Stimulated activated CD4-positive, alpha-beta T cell treated with anti-CD3 and anti-CD28 coated beads, Interleukin-4, amount 100 ng/mL, for 4 hours (primary cell): ENCODE measurements at regions not wholly inside any gene's neighbourhood (a gene's known extent, or its start where the extent isn't known, plus 50 kb on each side); places are given as distances from the start of the nearest gene placed in this dataset.

Source experiments
- DNase-seq, 2 experiments: peaks; one replicate each; pipeline ENCODE4 v3.0.0-alpha.2; 2020

- DNase-seq, result no peak
Measured at GRCh38 chr1:87685311-87686135, 356.8 kb downstream of the LMO4 start.

GRCh38 chr1:87686136-87686495 lies 357.4 kb downstream of the LMO4 start:
- DNase-seq, result no peak

- DNase-seq, result no peak
Measured at GRCh38 chr1:87686671-87687070, 358.0 kb downstream of the LMO4 start.

GRCh38 chr1:87688136-87688535 lies 359.5 kb downstream of the LMO4 start:
- DNase-seq, result no peak

GRCh38 chr1:87689487-87689886 lies 360.8 kb downstream of the LMO4 start:
- no peak for DNase-seq

GRCh38 chr1:87696483-87696882 lies 367.8 kb downstream of the LMO4 start:
- DNase-seq, result no peak

- no peak for DNase-seq
Measured at GRCh38 chr1:87702455-87702854, 373.8 kb downstream of the LMO4 start.

GRCh38 chr1:87705233-87705632 lies 376.6 kb downstream of the LMO4 start:
- no peak for DNase-seq

- no peak for DNase-seq
Measured at GRCh38 chr1:87706203-87706602, 377.5 kb downstream of the LMO4 start.

- DNase-seq, result no peak
Measured at GRCh38 chr1:87706779-87707228, 378.1 kb downstream of the LMO4 start.

GRCh38 chr1:87707411-87707810 lies 378.7 kb downstream of the LMO4 start:
- DNase-seq, result no peak

- DNase-seq, result no peak
Measured at GRCh38 chr1:87712261-87713010, 383.8 kb downstream of the LMO4 start.

GRCh38 chr1:87714278-87714677 lies 385.6 kb downstream of the LMO4 start:
- no peak for DNase-seq

- no peak for DNase-seq
Measured at GRCh38 chr1:87715052-87715451, 386.4 kb downstream of the LMO4 start.

- DNase-seq, result no peak
Measured at GRCh38 chr1:87715471-87715870, 386.8 kb downstream of the LMO4 start.

GRCh38 chr1:87717157-87717670 lies 388.5 kb downstream of the LMO4 start:
- no peak for DNase-seq

GRCh38 chr1:87718241-87718950 lies 389.7 kb downstream of the LMO4 start:
- DNase-seq, result no peak

- DNase-seq, result no peak
Measured at GRCh38 chr1:87719658-87720057, 391.0 kb downstream of the LMO4 start.

GRCh38 chr1:87720561-87720960 lies 391.9 kb downstream of the LMO4 start:
- no peak for DNase-seq

- DNase-seq, result no peak
Measured at GRCh38 chr1:87723193-87723592, 394.5 kb downstream of the LMO4 start.

- no peak for DNase-seq
Measured at GRCh38 chr1:87728169-87728568, 399.5 kb downstream of the LMO4 start.

- DNase-seq, result no peak
Measured at GRCh38 chr1:87730274-87731216, 401.9 kb downstream of the LMO4 start.
